ENCODE measurements at regions not wholly inside any gene's neighbourhood (a gene's known extent, or its start where the extent isn't known, plus 50 kb on each side); places are given as distances from the start of the nearest gene placed in this dataset.

DNA sequence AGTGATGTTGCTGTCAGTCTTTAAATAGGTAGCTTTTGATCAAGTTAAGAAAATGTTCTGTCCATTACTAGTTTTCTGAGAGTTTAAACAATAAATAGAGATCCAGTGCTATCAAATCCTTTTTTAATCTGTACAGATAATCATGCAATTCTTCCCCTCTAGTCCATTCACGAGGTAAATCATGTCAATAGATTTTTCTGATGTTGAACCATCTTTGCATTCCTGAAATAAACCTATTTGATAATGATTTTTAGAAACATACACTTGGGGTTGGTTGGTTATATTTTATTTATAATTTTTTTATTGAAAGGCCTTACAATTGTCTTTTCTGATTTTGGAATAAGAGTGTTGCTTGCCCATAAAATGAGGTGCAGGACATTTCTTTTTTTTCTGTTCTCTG, 95.0 kb downstream of the FAM53A start:
- CTCF ChIA-PET = interaction anchor here (0.6 kb wide), 1 partner anchor 55 kb away, joined by 3 read pairs; no protein-coding TSS in a partner anchor
- no peak for DNase-seq (ENCODE audit: low spot score)

DNA sequence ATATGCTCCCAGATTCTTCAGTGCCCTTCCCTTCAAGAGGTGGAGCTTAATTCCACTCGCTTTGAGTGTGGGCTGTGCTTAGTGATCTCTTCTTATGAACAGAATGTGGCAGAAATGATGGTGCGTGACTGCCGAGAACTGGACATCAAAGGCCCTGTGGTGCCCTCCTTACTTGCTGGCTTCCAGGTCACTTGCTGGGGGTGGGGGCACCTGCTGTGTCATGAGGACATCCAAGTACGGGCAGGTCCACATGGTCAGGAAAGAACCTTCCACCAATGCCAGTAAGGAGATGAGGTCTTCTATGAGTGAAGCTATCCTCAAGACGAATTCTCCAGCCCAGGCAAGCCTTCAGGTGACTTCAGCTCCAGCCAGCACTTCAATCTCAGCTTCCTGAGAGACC, 95.8 kb downstream of the FAM53A start:
- Histone ChIP-seq H3K36me3 (ENCODE audit: insufficient read depth, low read length, poor library complexity, severe bottlenecking) (no peaks in the 10 kb centered on the region), H3K27ac (ENCODE audit: low read depth, low read length, poor library complexity, severe bottlenecking) (no peak overlapping the region), H3K27me3 (replicated peaks; ENCODE audit: insufficient read depth, low read depth, low read length, poor library complexity) (peaks cover 21% of the 10 kb centered on the region), H3K9me3 (ENCODE audit: low read depth, low read length, poor library complexity, severe bottlenecking) (peaks cover 12% of the 10 kb centered on the region), H3K4me1 (ENCODE audit: insufficient read depth, low read length, poor library complexity, severe bottlenecking) (no peaks in the 10 kb centered on the region), H3K4me3 (ENCODE audit: low read depth, low read length, poor library complexity, severe bottlenecking) (no peak overlapping the region)
- BruUV-seq (replicated peaks) = no TSS peak
- ChIA-PET CTCF (no interaction called here), POLR2A (ENCODE audit: low non-redundant PET) (no interaction called here)
- no peak for DNase-seq (ENCODE audit: low spot score)
- TF ChIP-seq, protein P1, sequence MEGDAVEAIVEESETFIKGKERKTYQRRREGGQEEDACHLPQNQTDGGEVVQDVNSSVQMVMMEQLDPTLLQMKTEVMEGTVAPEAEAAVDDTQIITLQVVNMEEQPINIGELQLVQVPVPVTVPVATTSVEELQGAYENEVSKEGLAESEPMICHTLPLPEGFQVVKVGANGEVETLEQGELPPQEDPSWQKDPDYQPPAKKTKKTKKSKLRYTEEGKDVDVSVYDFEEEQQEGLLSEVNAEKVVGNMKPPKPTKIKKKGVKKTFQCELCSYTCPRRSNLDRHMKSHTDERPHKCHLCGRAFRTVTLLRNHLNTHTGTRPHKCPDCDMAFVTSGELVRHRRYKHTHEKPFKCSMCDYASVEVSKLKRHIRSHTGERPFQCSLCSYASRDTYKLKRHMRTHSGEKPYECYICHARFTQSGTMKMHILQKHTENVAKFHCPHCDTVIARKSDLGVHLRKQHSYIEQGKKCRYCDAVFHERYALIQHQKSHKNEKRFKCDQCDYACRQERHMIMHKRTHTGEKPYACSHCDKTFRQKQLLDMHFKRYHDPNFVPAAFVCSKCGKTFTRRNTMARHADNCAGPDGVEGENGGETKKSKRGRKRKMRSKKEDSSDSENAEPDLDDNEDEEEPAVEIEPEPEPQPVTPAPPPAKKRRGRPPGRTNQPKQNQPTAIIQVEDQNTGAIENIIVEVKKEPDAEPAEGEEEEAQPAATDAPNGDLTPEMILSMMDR (conservative IDR thresholded peaks at IDR 0.05; ENCODE audit: low read depth, low read length) = no peak
- TF ChIP-seq EZH2 (IDR thresholded peaks at IDR 0.05; ENCODE audit: borderline replicate concordance, low read depth, low read length, poor library complexity, severe bottlenecking) = no peak
- intact Hi-C loops (cut with micrococcal nuclease; ENCODE audit: unreplicated experiment) = no loop called here

More for the DNA sequence above, 95.0 kb downstream of the FAM53A start:
- peaks cover 21% of the 10 kb centered on the region for H3K27me3 ChIP-seq (replicated peaks; ENCODE audit: insufficient read depth, low read depth, low read length, poor library complexity)
- intact Hi-C loops (cut with micrococcal nuclease; ENCODE audit: unreplicated experiment) = no loop called here
- H3K36me3 ChIP-seq (ENCODE audit: insufficient read depth, low read length, poor library complexity, severe bottlenecking) = no peaks in the 10 kb centered on the region
- H3K9me3 ChIP-seq (ENCODE audit: low read depth, low read length, poor library complexity, severe bottlenecking) = peaks cover 12% of the 10 kb centered on the region
- H3K27ac ChIP-seq (ENCODE audit: low read depth, low read length, poor library complexity, severe bottlenecking) = no peak overlapping the region
- H3K4me1 ChIP-seq (ENCODE audit: insufficient read depth, low read length, poor library complexity, severe bottlenecking) = no peaks in the 10 kb centered on the region
- H3K4me3 ChIP-seq (ENCODE audit: low read depth, low read length, poor library complexity, severe bottlenecking) = no peak overlapping the region
- no peak for TF ChIP-seq EZH2 (IDR thresholded peaks at IDR 0.05; ENCODE audit: borderline replicate concordance, low read depth, low read length, poor library complexity, severe bottlenecking)
- TF ChIP-seq, protein P1 (conservative IDR thresholded peaks at IDR 0.05; ENCODE audit: low read depth, low read length) = no peak
- BruUV-seq (replicated peaks) = no TSS peak
- POLR2A ChIA-PET (ENCODE audit: low non-redundant PET) = no interaction called here

DNA sequence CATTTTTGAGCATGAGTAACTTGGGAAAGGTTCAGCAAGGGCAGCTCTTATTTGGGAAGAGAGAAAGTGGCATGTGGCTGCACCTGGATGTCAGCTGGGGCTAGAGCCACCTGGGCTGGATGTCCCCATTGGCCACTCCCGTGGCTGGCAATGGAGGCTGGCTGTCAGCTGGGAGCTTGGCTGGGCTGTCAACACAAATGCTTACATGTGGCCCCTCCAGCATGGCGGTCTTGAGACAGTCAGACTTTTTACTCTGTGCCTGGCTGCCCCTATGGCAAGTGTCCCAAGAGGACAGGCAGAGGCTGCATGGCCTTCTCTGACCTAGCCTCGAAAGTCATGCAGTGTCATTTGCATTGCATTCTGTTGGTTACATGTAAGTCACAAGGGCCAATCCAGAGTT, 99.6 kb downstream of the FAM53A start:
- no peaks in the 10 kb centered on the region for H3K9me3 ChIP-seq (ENCODE audit: low read depth, low read length, poor library complexity, severe bottlenecking)
- POLR2A ChIA-PET (ENCODE audit: low non-redundant PET) = no interaction called here
- H3K27me3 ChIP-seq (replicated peaks; ENCODE audit: insufficient read depth, low read depth, low read length, poor library complexity) = peaks cover 12% of the 10 kb centered on the region
- DNase-seq (ENCODE audit: low spot score) = no peak
- H3K4me1 ChIP-seq (ENCODE audit: insufficient read depth, low read length, poor library complexity, severe bottlenecking) = peaks cover 7% of the 10 kb centered on the region
- CTCF ChIA-PET = no interaction called here
- TF ChIP-seq, protein P1 (conservative IDR thresholded peaks at IDR 0.05; ENCODE audit: low read depth, low read length) = no peak
- TF ChIP-seq EZH2 (IDR thresholded peaks at IDR 0.05; ENCODE audit: borderline replicate concordance, low read depth, low read length, poor library complexity, severe bottlenecking) = no peak
- H3K27ac ChIP-seq (ENCODE audit: low read depth, low read length, poor library complexity, severe bottlenecking) = no peak overlapping the region
- intact Hi-C loops (cut with micrococcal nuclease; ENCODE audit: unreplicated experiment) = no loop called here
- H3K4me3 ChIP-seq (ENCODE audit: low read depth, low read length, poor library complexity, severe bottlenecking) = no peak overlapping the region
- H3K36me3 ChIP-seq (ENCODE audit: insufficient read depth, low read length, poor library complexity, severe bottlenecking) = no peaks in the 10 kb centered on the region
- no TSS peak for BruUV-seq (replicated peaks)

All from A673 (cell line).